ENCODE measurements at regions not wholly inside any gene's neighbourhood (a gene's known extent, or its start where the extent isn't known, plus 50 kb on each side); places are given as distances from the start of the nearest gene placed in this dataset.

DNA sequence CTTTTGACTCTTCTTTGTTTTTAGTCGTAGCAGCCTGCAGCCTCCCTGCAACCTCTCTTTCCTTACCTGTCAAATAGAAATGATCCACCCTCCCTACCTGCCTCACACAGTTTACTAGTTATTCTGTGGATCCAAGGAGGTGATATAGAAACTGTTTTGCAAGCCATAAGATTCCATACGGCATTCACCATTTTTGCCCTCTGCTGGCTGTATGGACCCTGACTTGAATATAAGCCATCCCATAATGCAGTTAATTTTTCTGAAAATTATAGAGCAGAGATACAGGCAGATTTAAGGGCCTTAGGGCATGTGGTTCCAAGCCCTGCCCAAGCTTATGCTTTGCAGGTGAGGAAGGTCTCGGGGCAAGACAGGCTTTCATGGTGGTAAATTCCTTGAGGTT, 63.8 kb downstream of the CPN2 start:
- Histone ChIP-seq H3K27ac (ENCODE audit: low read depth, low read length, poor library complexity, severe bottlenecking) (no peak overlapping the region), H3K27me3 (replicated peaks; ENCODE audit: insufficient read depth, low read depth, low read length, poor library complexity) (no peaks in the 10 kb centered on the region), H3K9me3 (ENCODE audit: low read depth, low read length, poor library complexity, severe bottlenecking) (peaks cover 4% of the 10 kb centered on the region), H3K4me3 (ENCODE audit: low read depth, low read length, poor library complexity, severe bottlenecking) (no peak overlapping the region), H3K4me1 (ENCODE audit: insufficient read depth, low read length, poor library complexity, severe bottlenecking) (peaks cover 4% of the 10 kb centered on the region), H3K36me3 (ENCODE audit: insufficient read depth, low read length, poor library complexity, severe bottlenecking) (no peaks in the 10 kb centered on the region)
- no TSS peak for BruUV-seq (replicated peaks)
- CTCF ChIA-PET, result no interaction called here
- POLR2A ChIA-PET (ENCODE audit: low non-redundant PET), result no interaction called here
- intact Hi-C loops (cut with micrococcal nuclease; ENCODE audit: unreplicated experiment), result no loop called here
- no peak for DNase-seq (ENCODE audit: low spot score)
- TF ChIP-seq, protein P1, sequence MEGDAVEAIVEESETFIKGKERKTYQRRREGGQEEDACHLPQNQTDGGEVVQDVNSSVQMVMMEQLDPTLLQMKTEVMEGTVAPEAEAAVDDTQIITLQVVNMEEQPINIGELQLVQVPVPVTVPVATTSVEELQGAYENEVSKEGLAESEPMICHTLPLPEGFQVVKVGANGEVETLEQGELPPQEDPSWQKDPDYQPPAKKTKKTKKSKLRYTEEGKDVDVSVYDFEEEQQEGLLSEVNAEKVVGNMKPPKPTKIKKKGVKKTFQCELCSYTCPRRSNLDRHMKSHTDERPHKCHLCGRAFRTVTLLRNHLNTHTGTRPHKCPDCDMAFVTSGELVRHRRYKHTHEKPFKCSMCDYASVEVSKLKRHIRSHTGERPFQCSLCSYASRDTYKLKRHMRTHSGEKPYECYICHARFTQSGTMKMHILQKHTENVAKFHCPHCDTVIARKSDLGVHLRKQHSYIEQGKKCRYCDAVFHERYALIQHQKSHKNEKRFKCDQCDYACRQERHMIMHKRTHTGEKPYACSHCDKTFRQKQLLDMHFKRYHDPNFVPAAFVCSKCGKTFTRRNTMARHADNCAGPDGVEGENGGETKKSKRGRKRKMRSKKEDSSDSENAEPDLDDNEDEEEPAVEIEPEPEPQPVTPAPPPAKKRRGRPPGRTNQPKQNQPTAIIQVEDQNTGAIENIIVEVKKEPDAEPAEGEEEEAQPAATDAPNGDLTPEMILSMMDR (conservative IDR thresholded peaks at IDR 0.05; ENCODE audit: low read depth, low read length), result peak; percentile 40; the same call in 1 of the 2 replicates
- TF ChIP-seq EZH2 (IDR thresholded peaks at IDR 0.05; ENCODE audit: borderline replicate concordance, low read depth, low read length, poor library complexity, severe bottlenecking), result no peak

GRCh38 chr3:194287977-194288706, 63.0 kb downstream of the CPN2 start:
- Histone ChIP-seq H3K9me3 (ENCODE audit: low read depth, low read length, poor library complexity, severe bottlenecking) (peaks cover 4% of the 10 kb centered on the region), H3K4me3 (ENCODE audit: low read depth, low read length, poor library complexity, severe bottlenecking) (no peak overlapping the region), H3K4me1 (ENCODE audit: insufficient read depth, low read length, poor library complexity, severe bottlenecking) (peaks cover 4% of the 10 kb centered on the region), H3K27ac (ENCODE audit: low read depth, low read length, poor library complexity, severe bottlenecking) (no peak overlapping the region), H3K27me3 (replicated peaks; ENCODE audit: insufficient read depth, low read depth, low read length, poor library complexity) (no peaks in the 10 kb centered on the region), H3K36me3 (ENCODE audit: insufficient read depth, low read length, poor library complexity, severe bottlenecking) (no peaks in the 10 kb centered on the region)
- BruUV-seq (replicated peaks), result no TSS peak
- POLR2A ChIA-PET (ENCODE audit: low non-redundant PET), result no interaction called here
- DNase-seq (ENCODE audit: low spot score), result no peak
- CTCF ChIA-PET, result no interaction called here
- TF ChIP-seq EZH2 (IDR thresholded peaks at IDR 0.05; ENCODE audit: borderline replicate concordance, low read depth, low read length, poor library complexity, severe bottlenecking), result no peak
- TF ChIP-seq, protein P1 (conservative IDR thresholded peaks at IDR 0.05; ENCODE audit: low read depth, low read length), result no peak
- intact Hi-C loops (cut with micrococcal nuclease; ENCODE audit: unreplicated experiment), result no loop called here

Measured in A673 (cell line).